Panc1 (cell line): ENCODE measurements at regions not wholly inside any gene's neighbourhood (a gene's known extent, or its start where the extent isn't known, plus 50 kb on each side); places are given as distances from the start of the nearest gene placed in this dataset.

Experiments used
- ATAC-seq: fragments of 200-7000 bp; cut with Tn5 transposase; 2 replicates; pipeline ENCODE4 v1.9.1; 2020; ENCODE audit warnings: mild to moderate bottlenecking, moderate library complexity
- BruUV-seq: library from RNA; stranded (reverse); fragments of 400-500 nt; replicated peaks from 2 replicates; lab custom pipeline; 2021; lab: Mats Ljungman, UMichigan
- CTCF ChIA-PET: fragments of 300-600 bp; sonication (Branson Sonifier 250); formaldehyde crosslinking; loops from one replicate; lab custom pipeline; 2022; ENCODE audit warnings: antibody characterized with exemption; lab: Charles Lee
- POLR2A ChIA-PET: fragments of 300-600 bp; sonication (Branson Sonifier 250); formaldehyde crosslinking; loops from one replicate; lab custom pipeline; 2022; ENCODE audit warnings: antibody characterized with exemption; lab: Charles Lee
- DNase-seq: peaks from one replicate; pipeline ENCODE4 v3.0.0-alpha.2; 2010; ENCODE audit warnings: low read depth, low spot score
- H3K27ac ChIP-seq: 2 replicates; pipeline ENCODE4 v1.5.1; 2011; ENCODE audit warnings: mild to moderate bottlenecking, low read length, inconsistent platforms
- H3K27me3 ChIP-seq: fragments of 200-500 bp; sonication (Bioruptor generic); 2 replicates; pipeline ENCODE4 v1.6.0; 2014; ENCODE audit warnings: low read length, inconsistent platforms; ENCODE audit not compliant: control insufficient read depth, insufficient read depth
- H3K36me3 ChIP-seq: fragments of 200-500 bp; sonication (Bioruptor generic); 2 replicates; pipeline ENCODE4 v1.5.1; 2014; ENCODE audit warnings: inconsistent platforms, mild to moderate bottlenecking, low read length, moderate library complexity; ENCODE audit not compliant: control insufficient read depth, insufficient read depth
- H3K4me1 ChIP-seq: 2 replicates; pipeline ENCODE4 v1.5.1; 2011; ENCODE audit warnings: inconsistent platforms, mild to moderate bottlenecking, low read length, moderate library complexity; ENCODE audit not compliant: control insufficient read depth, insufficient read depth
- H3K4me3 ChIP-seq, 2 experiments: 2 replicates each; pipeline ENCODE4 v1.5.1; 2011 to 2012; ENCODE audit warnings: low read depth in 2 of 2, low read length in 2 of 2, mild to moderate bottlenecking in 2 of 2, inconsistent platforms in 1 of 2, moderate library complexity in 1 of 2
- H3K9me3 ChIP-seq: fragments of 200-500 bp; sonication (Bioruptor generic); 2 replicates; pipeline ENCODE4 v1.5.1; 2014; ENCODE audit warnings: low read depth, mild to moderate bottlenecking, inconsistent platforms, low read length, moderate library complexity; ENCODE audit not compliant: control insufficient read depth, insufficient read depth
- CTCF ChIP-seq: fragments of 450-650 bp; IDR thresholded peaks from 2 replicates; pipeline ENCODE4 v1.5.1; 2017; ENCODE audit warnings: mild to moderate bottlenecking
- POLR2AphosphoS5 ChIP-seq: IDR thresholded peaks from 2 replicates; pipeline ENCODE4 v1.6.1; 2012; ENCODE audit warnings: mild to moderate bottlenecking, low read depth, low read length, moderate library complexity
- SIN3A ChIP-seq: IDR thresholded peaks from 2 replicates; pipeline ENCODE4 v1.6.1; 2012; ENCODE audit warnings: low read depth, mild to moderate bottlenecking, low read length, moderate library complexity, borderline replicate concordance; ENCODE audit not compliant: insufficient read depth
- TCF7L2 ChIP-seq: IDR thresholded peaks from 2 replicates; pipeline ENCODE4 v1.6.1; 2011; ENCODE audit warnings: mild to moderate bottlenecking, low read depth, low read length, inconsistent platforms
- in situ Hi-C: cut with HindIII; loops from 2 replicates; pipeline ENCODE4 v1.10.0; 2016; ENCODE audit warnings: low sequenced_read_pairs, low pct_unique_long_range_greater_than_20kb
- intact Hi-C: fragments of 100-400 bp; cut with micrococcal nuclease; formaldehyde crosslinking; loops from one replicate; pipeline ENCODE4 v1.10.0; 2022; ENCODE audit not compliant: unreplicated experiment
- TF ChIP-seq, protein P1 (sequence below), 2 experiments: IDR thresholded peaks; 2 replicates each; pipeline ENCODE4 v1.6.1; 2011 to 2012; ENCODE audit warnings: low read depth in 2 of 2, control low read depth in 1 of 2, low read length in 1 of 2, mild to moderate bottlenecking in 1 of 2, moderate library complexity in 1 of 2; ENCODE audit not compliant: insufficient read depth in 1 of 2

GRCh38 chr4:124946696-124947095 is 234.2 kb upstream of the ANKRD50 start:
- no peaks in the 10 kb centered on the region for H3K9me3 ChIP-seq
- TF ChIP-seq, protein P1, sequence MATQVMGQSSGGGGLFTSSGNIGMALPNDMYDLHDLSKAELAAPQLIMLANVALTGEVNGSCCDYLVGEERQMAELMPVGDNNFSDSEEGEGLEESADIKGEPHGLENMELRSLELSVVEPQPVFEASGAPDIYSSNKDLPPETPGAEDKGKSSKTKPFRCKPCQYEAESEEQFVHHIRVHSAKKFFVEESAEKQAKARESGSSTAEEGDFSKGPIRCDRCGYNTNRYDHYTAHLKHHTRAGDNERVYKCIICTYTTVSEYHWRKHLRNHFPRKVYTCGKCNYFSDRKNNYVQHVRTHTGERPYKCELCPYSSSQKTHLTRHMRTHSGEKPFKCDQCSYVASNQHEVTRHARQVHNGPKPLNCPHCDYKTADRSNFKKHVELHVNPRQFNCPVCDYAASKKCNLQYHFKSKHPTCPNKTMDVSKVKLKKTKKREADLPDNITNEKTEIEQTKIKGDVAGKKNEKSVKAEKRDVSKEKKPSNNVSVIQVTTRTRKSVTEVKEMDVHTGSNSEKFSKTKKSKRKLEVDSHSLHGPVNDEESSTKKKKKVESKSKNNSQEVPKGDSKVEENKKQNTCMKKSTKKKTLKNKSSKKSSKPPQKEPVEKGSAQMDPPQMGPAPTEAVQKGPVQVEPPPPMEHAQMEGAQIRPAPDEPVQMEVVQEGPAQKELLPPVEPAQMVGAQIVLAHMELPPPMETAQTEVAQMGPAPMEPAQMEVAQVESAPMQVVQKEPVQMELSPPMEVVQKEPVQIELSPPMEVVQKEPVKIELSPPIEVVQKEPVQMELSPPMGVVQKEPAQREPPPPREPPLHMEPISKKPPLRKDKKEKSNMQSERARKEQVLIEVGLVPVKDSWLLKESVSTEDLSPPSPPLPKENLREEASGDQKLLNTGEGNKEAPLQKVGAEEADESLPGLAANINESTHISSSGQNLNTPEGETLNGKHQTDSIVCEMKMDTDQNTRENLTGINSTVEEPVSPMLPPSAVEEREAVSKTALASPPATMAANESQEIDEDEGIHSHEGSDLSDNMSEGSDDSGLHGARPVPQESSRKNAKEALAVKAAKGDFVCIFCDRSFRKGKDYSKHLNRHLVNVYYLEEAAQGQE (IDR thresholded peaks at IDR 0.05; ENCODE audit: insufficient read depth in 1 of 2, low read depth in 2 of 2, low read length in 1 of 2) = no peak
- no peak for TF ChIP-seq SIN3A
- no peak for TF ChIP-seq CTCF
- TF ChIP-seq TCF7L2 = no peak
- no peak for TF ChIP-seq POLR2AphosphoS5
- intact Hi-C loops = no loop called here
- H3K4me1 ChIP-seq = no peaks in the 10 kb centered on the region
- H3K36me3 ChIP-seq = no peaks in the 10 kb centered on the region; the same call in 1 of the 2 replicates
- ATAC-seq = no peak
- no peak for DNase-seq
- no peak overlapping the region for H3K27ac ChIP-seq
- ChIA-PET CTCF (no interaction called here), POLR2A (no interaction called here)
- BruUV-seq = no TSS peak
- no peak overlapping the region for H3K4me3 ChIP-seq
- in situ Hi-C loops = no loop called here
- H3K27me3 ChIP-seq = no peaks in the 10 kb centered on the region

DNA sequence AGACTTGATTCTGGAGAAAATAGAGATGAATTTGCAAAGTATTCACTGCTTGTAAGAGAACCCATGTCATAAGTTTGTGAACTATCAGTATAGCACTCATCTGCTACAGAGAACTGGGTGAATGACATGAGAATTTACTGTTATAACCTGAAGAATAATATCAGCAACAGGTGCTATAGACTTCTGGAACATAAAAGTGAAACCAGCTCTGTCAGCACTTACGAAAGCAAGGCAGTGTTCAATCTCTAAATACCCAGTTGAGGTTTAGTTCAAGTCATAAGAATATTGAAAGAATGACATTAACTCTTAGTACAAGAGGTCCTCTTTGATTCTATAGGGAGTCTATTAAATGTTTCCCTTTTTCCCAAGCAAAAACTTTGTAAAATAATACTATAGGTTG is 232.9 kb upstream of the ANKRD50 start:
- POLR2A ChIA-PET = interaction anchor here (0.7 kb wide), 1 partner anchor 54 kb away, joined by 6 read pairs; no protein-coding TSS in a partner anchor
- intact Hi-C loops = no loop called here
- no TSS peak for BruUV-seq
- no peaks in the 10 kb centered on the region for H3K9me3 ChIP-seq
- peak overlapping the region in 1 of 2 experiments; percentile 27; a peak in 1 of 4 replicates for H3K4me3 ChIP-seq
- H3K36me3 ChIP-seq = no peaks in the 10 kb centered on the region; the same call in 1 of the 2 replicates
- TF ChIP-seq SIN3A (no peak), TCF7L2 (no peak), POLR2AphosphoS5 (no peak), CTCF (no peak)
- TF ChIP-seq, protein P1 (IDR thresholded peaks at IDR 0.05; ENCODE audit: insufficient read depth in 1 of 2, low read depth in 2 of 2, low read length in 1 of 2) = no peak
- in situ Hi-C loops = no loop called here
- ATAC-seq = no peak
- CTCF ChIA-PET = no interaction called here
- DNase-seq = no peak
- H3K27me3 ChIP-seq = no peaks in the 10 kb centered on the region
- H3K4me1 ChIP-seq = no peaks in the 10 kb centered on the region
- no peak overlapping the region for H3K27ac ChIP-seq
